Body of pancreas (tissue), 4 donors: ENCODE measurements at regions not wholly inside any gene's neighbourhood (a gene's known extent, or its start where the extent isn't known, plus 50 kb on each side); places are given as distances from the start of the nearest gene placed in this dataset.

Experiments used
- ATAC-seq: fragments of 150-250 bp; one replicate; pipeline ENCODE4 v1.9.1; 2016
- DNase-seq, 4 donors: peaks; one replicate each; pipeline ENCODE4 v3.0.0-alpha.2; 2019
- H3K27ac ChIP-seq, 4 donors: fragments of 200-600 bp; sonication (generic); 1 replicate in 3 of 4; 2 replicates in 1 of 4; pipeline versions ENCODE4 v1.5.1 to v1.6.1; 2016 to 2019; ENCODE audit warnings: mild to moderate bottlenecking in 1 of 4, mixed read lengths in 1 of 4, moderate library complexity in 1 of 4
- H3K27me3 ChIP-seq, 2 donors: fragments of 200-600 bp; sonication (generic); one replicate each; pipeline ENCODE4 v1.6.0; 2016; ENCODE audit warnings: mild to moderate bottlenecking in 1 of 2
- H3K36me3 ChIP-seq, 2 donors: fragments of 200-600 bp; sonication (generic); replicated peaks in 1 of 2; 2 replicates each; pipeline ENCODE4 v1.5.1; 2016; ENCODE audit warnings: low read depth in 2 of 2; ENCODE audit not compliant: insufficient read depth in 1 of 2
- H3K4me1 ChIP-seq: fragments of 200-600 bp; sonication (generic); one replicate; pipeline ENCODE4 v1.6.0; 2016
- H3K4me3 ChIP-seq, 2 donors: fragments of 200-600 bp; sonication (generic); 1 replicate in 1 of 2; 2 replicates in 1 of 2; pipeline ENCODE4 v1.5.1; 2016 to 2019
- H3K9me3 ChIP-seq, 3 donors: fragments of 200-600 bp; sonication (generic); 1 replicate in 2 of 3; 2 replicates in 1 of 3; pipeline ENCODE4 v1.5.1; 2016
- POLR2A ChIP-seq, 3 donors: fragments of 450-650 bp; IDR thresholded peaks; one replicate each; pipeline ENCODE4 v1.6.1; 2016; ENCODE audit warnings: antibody characterized with exemption in 3 of 3, mild to moderate bottlenecking in 2 of 3
- WGBS, 2 donors: methylation state at CpG; one replicate each; pipeline ENCODE4 v1.1.5; 2017; 5-methylcytosine and 5-hydroxymethylcytosine counted together
- intact Hi-C: fragments of 100-400 bp; cut with DNase I; formaldehyde crosslinking; loops from one replicate; pipeline ENCODE4 v1.15.1; 2023
- TF ChIP-seq, protein P1 (sequence below), 7 experiments: fragments of 450-650 bp in 4 of 7; fragments of 200-600 bp in 3 of 7; sonication (generic) in 3 of 7; IDR thresholded peaks; one replicate each; pipeline ENCODE4 v1.5.1; 2016 to 2019; ENCODE audit warnings: antibody characterized with exemption in 7 of 7

DNA sequence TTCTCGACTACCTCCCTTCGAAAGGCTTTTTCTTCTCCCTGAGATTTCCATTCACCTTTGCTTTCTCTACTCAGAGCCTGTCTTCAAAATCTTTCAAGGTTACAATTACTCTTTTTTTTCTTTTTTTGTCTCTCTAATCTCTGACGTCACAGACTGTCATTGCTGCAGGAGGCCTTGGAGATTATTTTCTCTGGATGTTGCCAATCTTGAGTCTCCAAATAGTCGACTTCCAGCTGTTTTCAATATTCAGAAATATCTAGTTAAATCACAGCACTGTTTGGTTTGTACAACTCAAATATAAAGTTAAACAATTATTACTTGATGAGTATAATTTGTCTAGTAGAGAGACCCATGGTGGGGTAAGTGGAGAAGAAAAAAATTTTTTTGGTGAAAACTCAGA lies 359.0 kb upstream of the BOD1L1 start:
- TF ChIP-seq, protein P1, sequence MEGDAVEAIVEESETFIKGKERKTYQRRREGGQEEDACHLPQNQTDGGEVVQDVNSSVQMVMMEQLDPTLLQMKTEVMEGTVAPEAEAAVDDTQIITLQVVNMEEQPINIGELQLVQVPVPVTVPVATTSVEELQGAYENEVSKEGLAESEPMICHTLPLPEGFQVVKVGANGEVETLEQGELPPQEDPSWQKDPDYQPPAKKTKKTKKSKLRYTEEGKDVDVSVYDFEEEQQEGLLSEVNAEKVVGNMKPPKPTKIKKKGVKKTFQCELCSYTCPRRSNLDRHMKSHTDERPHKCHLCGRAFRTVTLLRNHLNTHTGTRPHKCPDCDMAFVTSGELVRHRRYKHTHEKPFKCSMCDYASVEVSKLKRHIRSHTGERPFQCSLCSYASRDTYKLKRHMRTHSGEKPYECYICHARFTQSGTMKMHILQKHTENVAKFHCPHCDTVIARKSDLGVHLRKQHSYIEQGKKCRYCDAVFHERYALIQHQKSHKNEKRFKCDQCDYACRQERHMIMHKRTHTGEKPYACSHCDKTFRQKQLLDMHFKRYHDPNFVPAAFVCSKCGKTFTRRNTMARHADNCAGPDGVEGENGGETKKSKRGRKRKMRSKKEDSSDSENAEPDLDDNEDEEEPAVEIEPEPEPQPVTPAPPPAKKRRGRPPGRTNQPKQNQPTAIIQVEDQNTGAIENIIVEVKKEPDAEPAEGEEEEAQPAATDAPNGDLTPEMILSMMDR (IDR thresholded peaks at IDR 0.05), result no peak
- TF ChIP-seq POLR2A (IDR thresholded peaks at IDR 0.05), result no peak
- no peaks in the 10 kb centered on the region for H3K9me3 ChIP-seq
- no peak overlapping the region for H3K4me3 ChIP-seq
- 46 to 48% methylated on average over 4 of the region's 4 CpGs for WGBS, 2 donors
- DNase-seq (no peak), ATAC-seq (no peak)
- H3K27me3 ChIP-seq, result no peaks in the 10 kb centered on the region
- intact Hi-C loops, result no loop called here
- no peak overlapping the region for H3K27ac ChIP-seq
- H3K4me1 ChIP-seq, result peaks cover 53% of the 10 kb centered on the region
- H3K36me3 ChIP-seq, result no peaks in the 10 kb centered on the region

DNA sequence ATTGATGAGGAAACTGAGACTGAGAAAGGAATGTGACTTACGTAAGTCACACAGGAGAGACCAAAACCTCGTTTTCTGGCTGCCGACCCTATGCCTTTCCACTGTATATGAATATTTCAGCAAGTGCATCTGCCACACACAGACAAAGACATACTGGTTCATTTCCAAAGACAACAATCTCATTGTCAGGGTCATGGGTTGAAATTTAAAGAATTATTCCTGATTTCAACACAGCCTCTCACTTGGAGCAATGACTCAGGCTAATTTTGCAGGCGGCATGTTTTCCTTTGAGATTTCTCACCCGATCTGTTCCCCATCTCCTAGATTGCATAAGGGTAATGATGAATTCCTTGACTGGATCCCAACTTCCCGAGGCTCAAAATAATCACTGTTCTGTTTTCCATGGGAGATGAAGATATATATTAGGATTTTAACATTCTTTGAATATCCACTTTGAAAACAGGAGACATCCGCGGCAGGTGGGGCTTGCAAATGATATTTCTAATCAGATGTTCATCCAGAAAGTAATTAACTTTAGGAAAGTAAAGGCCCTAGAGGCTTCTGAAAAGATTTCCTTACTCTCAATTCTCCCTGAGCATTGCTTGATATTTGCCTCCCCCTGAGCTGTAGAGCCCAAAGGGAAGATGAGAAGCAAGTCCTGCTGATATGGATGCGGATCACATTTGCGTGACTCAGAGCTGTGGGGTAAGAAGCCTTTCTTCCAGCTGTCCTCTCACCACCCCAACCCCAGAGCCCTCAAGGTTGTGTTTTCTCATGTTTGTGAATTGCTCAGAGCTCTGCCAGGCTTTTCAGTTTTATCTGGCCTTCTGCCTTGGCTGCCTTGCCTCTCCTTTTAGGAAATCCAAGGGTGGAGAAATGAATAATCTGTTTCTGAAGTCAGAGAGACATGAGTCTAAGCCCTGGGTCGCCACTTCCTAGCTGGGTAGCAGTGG lies 361.1 kb upstream of the BOD1L1 start:
- no peak overlapping the region for H3K4me3 ChIP-seq
- H3K4me1 ChIP-seq, result peaks cover 61% of the 10 kb centered on the region
- TF ChIP-seq, protein P1 (IDR thresholded peaks at IDR 0.05), result no peak
- TF ChIP-seq POLR2A (IDR thresholded peaks at IDR 0.05), result no peak
- no peak overlapping the region for H3K27ac ChIP-seq
- 78 to 83% methylated on average over 11 of the region's 11 CpGs for WGBS, 2 donors
- no peaks in the 10 kb centered on the region for H3K27me3 ChIP-seq
- ATAC-seq (no peak), DNase-seq (peak in 3 of 4 donors; percentile 17 to 28 (median 24))
- intact Hi-C loops, result no loop called here
- no peaks in the 10 kb centered on the region for H3K9me3 ChIP-seq
- H3K36me3 ChIP-seq, result no peaks in the 10 kb centered on the region

DNA sequence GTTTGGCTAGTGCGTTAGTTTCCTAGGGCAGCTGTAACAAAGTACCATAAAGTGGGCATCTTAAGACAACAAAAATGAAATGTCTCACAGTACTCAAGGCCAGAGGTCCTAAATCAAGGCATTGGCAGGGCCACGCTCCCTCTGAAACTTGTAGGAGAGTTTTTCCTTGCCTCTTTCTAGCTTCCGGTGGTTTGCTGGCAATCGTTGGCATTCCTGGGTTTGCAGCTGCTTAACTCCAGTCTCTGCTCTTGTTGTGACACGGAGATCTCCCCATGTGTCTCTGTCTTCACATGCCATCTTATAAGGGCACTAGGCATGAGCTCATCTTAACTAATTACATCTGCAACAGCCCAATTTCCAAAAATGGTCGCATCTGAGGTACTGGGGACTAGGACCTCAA lies 362.0 kb upstream of the BOD1L1 start:
- peaks cover 65% of the 10 kb centered on the region for H3K4me1 ChIP-seq
- H3K27me3 ChIP-seq, result no peaks in the 10 kb centered on the region
- TF ChIP-seq, protein P1 (IDR thresholded peaks at IDR 0.05), result no peak
- no peak for TF ChIP-seq POLR2A (IDR thresholded peaks at IDR 0.05)
- no peak for ATAC-seq
- no peak overlapping the region for H3K27ac ChIP-seq
- no peak overlapping the region for H3K4me3 ChIP-seq
- intact Hi-C loops, result no loop called here
- H3K9me3 ChIP-seq, result no peaks in the 10 kb centered on the region
- DNase-seq, result no peak
- no peaks in the 10 kb centered on the region for H3K36me3 ChIP-seq
- WGBS, 2 donors, result 84 to 95% methylated on average over 6 of the region's 6 CpGs

DNA sequence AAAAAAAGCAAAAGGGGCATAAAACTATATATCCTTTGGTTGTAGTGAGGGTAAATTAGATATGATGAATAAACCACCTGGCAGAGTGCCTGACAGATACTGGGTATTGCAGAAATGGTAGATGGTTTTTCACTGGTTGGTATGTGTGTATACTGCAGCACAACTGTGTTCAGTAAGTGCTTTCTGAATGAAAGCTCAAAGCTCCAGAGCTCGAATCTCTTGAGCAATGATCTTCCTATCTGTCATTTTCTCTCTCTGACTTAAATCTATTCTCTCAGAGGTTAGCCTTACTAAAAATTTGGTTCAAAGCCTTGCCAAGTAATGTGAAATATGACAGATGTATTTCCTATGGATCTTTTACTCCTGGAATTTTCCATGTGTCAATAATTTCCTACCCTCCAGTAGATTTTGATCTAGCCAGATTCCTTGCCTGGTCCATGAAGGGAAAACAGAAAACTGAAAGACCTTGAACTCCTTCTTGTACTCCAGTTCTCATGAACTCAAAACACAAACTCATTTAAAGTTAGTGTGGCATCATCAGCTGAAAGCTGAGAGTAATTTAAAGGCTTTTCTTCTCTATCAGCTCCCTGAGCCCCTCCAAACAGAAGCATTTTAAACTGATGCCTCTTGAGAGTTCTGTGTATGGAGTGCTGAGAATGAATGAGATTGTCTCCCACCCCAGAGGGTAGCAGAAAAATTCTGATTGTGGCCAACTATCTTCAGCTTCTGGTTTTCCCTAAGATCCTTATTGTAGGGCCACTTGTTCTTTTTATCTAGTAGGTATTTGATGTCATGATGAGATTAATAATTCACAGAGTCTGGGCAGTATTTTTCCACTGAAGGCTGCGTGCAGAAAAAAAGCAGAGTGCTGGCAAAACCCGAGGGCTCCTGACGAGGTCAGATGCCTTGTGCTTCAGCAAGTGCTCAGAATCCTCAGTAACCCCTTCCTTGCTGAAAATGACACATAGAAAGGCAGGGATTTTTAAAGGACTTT lies 363.4 kb upstream of the BOD1L1 start:
- TF ChIP-seq POLR2A (IDR thresholded peaks at IDR 0.05), result no peak
- TF ChIP-seq, protein P1 (IDR thresholded peaks at IDR 0.05), result no peak
- WGBS, 2 donors, result 2 to 9% methylated on average over 4 of the region's 4 CpGs
- Histone ChIP-seq H3K27me3 (no peaks in the 10 kb centered on the region), H3K27ac (peak overlapping the region in 3 of 4 donors; percentile 42 to 79 (median 73)), H3K9me3 (no peaks in the 10 kb centered on the region), H3K4me3 (no peak overlapping the region), H3K36me3 (no peaks in the 10 kb centered on the region), H3K4me1 (peaks cover 52% of the 10 kb centered on the region)
- DNase-seq (peak; percentile 51 to 72 (median 64)), ATAC-seq (peak; percentile 78)
- intact Hi-C loops, result no loop called here
